DMS 273 treated with DMSO at 0.1 percent for 48 hours (cell line): ENCODE measurements at regions not wholly inside any gene's neighbourhood (a gene's known extent, or its start where the extent isn't known, plus 50 kb on each side); places are given as distances from the start of the nearest gene placed in this dataset.
"Not testable (repeated sequence)": the region's sequence is repeated elsewhere in the genome, so short reads cannot be mapped to it uniquely, and the experiment has no call there.

ENCODE experiments used
- DNase-seq: peaks from one replicate; lab custom pipeline; 2025; lab: John Stamatoyannopoulos, UW

- DNase-seq, result no peak
These were observed 115.3 kb upstream of the BMPER start for GRCh38 chr7:33789871-33790630.

GRCh38 chr7:33790746-33791145 lies 114.6 kb upstream of the BMPER start:
- DNase-seq, result no peak

DNA sequence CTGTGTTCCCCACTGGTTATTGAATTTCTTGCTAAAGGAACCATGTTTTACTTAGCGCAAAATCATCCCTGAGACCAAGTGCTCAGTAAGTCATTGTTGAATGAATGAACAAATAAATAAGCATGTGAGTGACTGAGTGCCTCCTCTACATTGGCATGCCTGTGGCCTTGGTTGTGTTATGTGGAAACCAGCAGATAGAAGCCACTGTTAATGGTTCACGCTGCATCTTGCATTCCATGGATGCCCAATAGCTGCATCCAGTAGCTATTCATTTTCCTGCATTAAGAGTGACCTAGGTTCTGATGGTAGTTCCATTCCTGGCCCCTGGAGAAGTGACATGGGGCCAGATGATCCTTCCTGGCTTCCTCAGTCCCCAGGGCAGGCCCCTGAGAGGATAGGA lies 113.3 kb upstream of the BMPER start:
- DNase-seq, result no peak

DNA sequence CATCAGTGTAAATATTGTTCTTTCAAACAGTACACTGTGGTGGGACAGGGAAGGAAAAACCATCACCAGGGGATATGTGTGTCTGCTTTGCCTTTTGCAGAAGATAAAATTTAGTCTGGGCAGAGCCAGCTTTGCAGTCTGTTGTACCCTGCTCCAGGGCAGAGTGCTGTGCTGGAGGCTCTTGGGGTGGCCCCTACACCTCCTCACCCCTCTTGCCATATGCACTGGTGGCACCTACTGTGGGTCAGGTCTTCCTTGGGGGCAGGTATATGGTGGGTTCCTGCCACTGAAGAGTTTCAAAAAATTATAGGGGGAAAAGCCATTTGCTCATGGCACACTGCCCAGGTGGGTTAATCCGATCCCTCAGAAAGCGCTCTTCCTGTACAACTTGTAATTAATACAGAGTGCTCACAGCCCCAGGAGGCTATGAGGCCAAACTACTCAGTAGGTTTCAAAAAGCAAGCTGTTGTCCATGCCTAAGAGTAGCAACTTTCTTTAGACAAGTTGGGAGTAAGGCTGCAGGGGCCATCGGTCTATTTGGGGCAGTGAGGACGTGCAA lies 112.7 kb upstream of the BMPER start:
- DNase-seq, result no peak

- no peak for DNase-seq
These were observed 111.7 kb upstream of the BMPER start for GRCh38 chr7:33793616-33794015.

DNA sequence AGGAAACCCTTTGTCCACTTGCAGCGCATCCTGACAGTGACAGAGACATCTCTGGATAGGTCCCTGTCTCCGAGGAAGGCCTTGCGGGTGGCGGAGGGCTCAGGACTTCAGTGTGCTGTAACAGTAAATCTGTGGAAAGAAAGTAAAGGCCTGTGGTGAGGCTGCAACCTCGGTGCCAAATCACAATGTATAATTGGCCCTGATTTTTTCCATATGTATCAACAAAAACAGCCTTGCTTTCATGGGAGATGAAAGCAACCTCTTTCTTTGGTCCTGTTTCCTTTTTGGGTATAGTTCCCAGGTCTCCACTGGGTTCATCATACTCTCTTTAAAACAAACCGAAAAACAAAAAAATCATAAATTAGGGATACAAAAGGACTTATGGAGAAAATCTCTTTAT lies 110.9 kb upstream of the BMPER start:
- no peak for DNase-seq

- no peak for DNase-seq
These were observed 110.4 kb upstream of the BMPER start for GRCh38 chr7:33794959-33795358.

GRCh38 chr7:33796538-33796937 lies 108.8 kb upstream of the BMPER start:
- no peak for DNase-seq

GRCh38 chr7:33797512-33797911 lies 107.8 kb upstream of the BMPER start:
- not testable (repeated sequence) for DNase-seq

- DNase-seq, result no peak
These were observed 106.5 kb upstream of the BMPER start for GRCh38 chr7:33798686-33799325.

DNA sequence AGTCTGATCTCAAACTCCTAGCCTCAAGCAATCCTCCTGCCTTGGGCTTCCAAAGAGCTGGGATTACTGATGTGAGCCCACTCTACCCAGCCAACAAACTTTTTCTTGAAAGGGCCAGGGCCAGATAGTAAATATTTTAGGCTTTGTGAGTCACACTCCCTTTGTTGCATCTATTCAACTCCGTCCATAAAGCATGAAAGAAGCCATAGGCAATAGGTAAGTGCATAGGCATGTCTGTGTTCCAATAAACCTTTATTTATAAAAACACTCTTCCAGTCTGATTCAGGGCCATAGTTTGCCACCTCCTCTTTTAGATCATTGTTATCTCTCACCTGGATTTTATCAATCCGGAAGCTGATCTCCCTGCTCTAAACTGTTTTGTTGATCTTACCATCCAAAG lies 105.6 kb upstream of the BMPER start:
- no peak for DNase-seq

DNA sequence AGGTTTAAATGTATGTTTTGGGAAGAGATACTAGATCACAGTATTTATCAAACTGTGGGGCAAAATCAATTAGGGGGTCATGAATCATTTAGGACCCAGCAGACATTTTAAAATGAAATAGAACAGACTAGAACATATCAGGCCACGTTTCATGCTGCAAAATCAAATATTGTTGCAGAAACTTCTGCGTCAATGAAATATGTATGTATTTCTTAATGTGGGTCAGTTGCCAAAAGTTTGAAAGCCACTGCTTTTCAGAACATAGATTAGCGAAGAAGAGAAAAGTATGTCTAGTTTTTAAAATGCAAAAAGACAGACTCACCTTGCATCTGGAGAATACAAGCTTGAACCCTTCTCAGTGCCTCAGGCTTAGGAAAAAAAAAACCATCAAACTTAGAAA lies 102.7 kb upstream of the BMPER start:
- DNase-seq, result no peak

DNA sequence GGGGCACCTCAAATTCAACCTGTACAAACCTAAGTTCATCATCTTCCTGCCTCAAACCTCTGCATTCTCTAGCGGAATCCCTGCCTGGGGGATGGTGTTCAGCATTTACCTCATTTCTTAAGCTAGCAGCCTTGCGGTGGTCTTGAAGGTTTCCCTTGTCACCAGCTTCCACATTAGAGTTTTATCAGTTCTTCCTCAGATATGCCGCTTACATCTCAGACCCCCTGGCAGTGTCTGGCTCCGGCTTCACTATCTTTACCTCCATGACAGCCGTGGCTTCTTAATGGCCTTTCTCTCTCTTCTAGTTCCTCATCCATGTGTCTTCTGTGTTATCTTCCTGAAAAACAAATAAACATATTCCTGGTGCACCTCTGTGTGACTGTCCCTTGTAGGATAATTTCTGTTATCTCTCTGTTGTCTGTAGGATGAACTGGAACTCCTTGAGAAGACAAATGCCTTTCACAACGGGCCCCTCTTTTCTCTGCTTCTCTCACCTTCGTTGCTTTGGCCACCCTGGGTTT lies 101.1 kb upstream of the BMPER start:
- DNase-seq, result no peak

DNA sequence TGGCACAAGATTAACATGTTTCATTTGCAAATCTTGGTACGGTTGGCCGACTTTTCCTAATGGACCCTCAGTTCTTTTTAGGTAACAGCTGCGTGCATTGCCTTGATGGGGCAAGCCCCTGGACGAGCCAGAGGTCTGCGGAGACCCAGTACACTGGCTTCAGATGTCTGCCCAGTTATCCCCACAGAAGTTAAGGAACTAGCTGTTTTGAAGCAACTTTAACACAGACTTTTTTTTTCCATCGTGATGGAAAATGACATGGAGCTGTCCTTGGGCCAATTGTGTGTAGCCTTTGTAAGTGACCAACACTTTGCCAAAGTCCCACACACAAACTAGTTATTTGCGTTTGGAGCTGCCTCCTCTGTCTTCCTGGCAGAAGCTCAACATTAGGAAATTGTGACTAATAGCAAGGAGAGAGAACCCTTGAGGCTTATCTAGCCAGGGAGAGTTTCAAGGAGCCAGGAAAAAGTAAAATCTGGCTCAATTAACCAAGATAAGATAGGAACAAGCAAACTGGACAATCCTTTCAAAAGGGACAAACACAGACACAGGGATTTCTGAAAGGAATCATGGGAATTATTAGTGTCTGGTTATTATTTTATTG lies 99.6 kb upstream of the BMPER start:
- DNase-seq, result no peak

DNA sequence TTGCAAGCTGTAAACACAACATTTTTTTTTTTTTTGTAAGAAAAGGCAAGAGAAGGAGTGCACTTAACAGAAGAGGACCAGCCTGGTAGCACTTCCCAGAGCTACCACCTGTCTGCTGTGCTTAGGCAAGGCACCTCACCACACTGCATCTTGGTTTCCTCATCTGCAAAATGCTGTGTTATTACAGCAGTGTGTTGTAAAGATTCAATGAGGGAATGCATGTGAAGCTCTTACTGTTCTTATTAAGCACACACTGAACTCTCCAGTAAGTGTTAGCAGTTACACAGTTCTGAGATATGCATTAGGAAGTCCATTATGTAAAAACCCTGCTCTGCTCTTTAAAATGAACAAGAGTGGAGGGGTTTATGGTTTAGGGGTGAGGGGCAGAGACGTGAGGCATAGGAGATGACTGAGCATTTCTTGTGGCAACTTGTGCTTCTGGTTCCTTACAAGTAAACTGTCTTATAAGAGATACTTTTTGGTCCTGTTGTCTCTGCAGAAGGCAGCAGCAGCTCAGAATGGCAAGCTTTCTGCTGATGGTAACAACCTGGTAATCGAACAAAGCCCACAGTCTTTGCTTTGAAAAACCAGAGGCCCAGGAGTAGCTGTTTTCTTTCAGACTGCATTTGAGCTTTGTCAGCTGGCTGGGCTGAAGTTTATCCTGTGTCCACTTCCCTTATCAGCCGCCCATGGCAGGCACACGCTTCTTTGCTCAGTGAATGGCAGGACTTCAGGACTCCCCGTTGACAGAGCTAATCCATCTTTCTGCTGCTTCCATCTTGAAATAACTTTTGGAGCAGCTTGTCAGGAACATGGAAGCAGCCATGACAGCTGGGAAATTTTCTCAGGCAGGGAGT lies 98.8 kb upstream of the BMPER start:
- DNase-seq, result no peak

GRCh38 chr7:33807155-33807530 lies 98.2 kb upstream of the BMPER start:
- no peak for DNase-seq

- DNase-seq, result no peak
These were observed 97.4 kb upstream of the BMPER start for GRCh38 chr7:33807779-33808482.

DNA sequence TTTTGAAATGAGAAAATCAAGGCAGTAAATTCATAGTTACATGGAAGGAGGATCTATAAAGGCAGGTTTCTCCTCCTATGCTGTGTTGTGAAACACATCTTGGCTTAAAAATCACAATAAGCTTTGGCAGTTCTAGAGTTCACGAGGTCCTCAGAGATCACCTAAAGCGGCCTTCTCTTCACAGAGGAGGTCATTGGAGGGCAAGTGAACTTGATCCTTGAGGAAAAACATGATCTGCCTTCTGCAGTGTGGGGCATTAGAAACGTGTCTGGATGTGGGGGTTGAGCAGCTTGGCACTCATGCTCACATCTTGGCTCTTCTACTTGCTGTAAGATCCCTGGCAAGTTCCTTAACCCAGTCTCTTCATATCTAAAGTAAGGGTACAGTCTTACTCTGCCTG lies 96.1 kb upstream of the BMPER start:
- DNase-seq, result no peak

DNA sequence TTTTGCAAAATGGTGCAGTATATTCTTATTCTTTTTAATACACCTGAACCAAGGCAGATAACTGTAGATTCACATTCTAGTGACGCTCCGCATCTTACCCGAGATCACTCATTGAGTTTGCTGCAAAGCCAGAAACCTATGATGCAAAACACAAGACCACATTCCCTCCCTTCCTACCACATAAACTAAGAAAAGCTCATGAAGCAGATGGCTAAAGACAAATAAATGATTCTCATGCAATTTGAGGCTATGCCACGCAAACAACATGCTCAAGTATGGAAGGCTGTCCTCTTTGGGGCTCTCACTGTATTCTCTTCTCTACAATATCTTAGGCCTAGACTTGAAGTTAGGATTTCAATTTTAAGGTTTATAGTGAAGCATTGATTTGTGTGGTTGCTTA lies 95.0 kb upstream of the BMPER start:
- DNase-seq, result no peak

- DNase-seq, result no peak
These were observed 92.0 kb upstream of the BMPER start for GRCh38 chr7:33813331-33813730.

DNA sequence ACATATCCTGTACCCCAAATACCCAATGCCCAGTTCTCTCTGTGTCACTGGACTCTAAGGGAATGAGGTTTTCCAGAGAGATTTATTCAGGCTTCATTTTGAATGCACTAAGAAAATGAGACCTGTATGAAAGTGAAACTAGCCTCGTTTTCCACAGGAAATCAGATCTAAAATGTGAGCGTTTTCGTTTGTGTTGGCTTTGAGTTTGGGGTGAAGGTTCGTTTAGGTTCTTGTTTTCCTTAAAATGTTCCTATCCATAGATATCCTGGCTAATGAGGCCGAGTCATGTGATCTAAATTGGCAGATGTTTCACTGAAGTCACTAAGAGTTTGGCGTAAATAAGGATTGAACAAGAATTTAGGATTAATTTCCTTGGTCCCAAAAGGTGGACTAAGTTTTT lies 90.9 kb upstream of the BMPER start:
- DNase-seq, result no peak
